Lower leg skin (tissue), 4 donors: ENCODE measurements at regions not wholly inside any gene's neighbourhood (a gene's known extent, or its start where the extent isn't known, plus 50 kb on each side); places are given as distances from the start of the nearest gene placed in this dataset.

Experiments used
- DNase-seq, 2 donors: peaks; one replicate each; pipeline ENCODE4 v3.0.0-alpha.2; 2019; ENCODE audit warnings: low spot score in 2 of 2
- H3K4me3 ChIP-seq: fragments of 200-600 bp; sonication (generic); 2 replicates; pipeline ENCODE4 v1.5.1; 2017; ENCODE audit warnings: mild to moderate bottlenecking, low read depth; ENCODE audit not compliant: poor library complexity, severe bottlenecking
- POLR2A ChIP-seq, 2 donors: fragments of 450-650 bp; IDR thresholded peaks; one replicate each; pipeline ENCODE4 v1.6.1; 2016 to 2017; ENCODE audit warnings: antibody characterized with exemption in 2 of 2, mild to moderate bottlenecking in 1 of 2, moderate library complexity in 1 of 2
- WGBS, 2 donors: methylation state at CpG; one replicate each; pipeline ENCODE4 v1.1.5; 2018; 5-methylcytosine and 5-hydroxymethylcytosine counted together
- intact Hi-C: fragments of 100-400 bp; cut with DNase I; formaldehyde crosslinking; loops from one replicate; pipeline ENCODE4 v1.15.0; 2023; ENCODE audit warnings: low total_unique reads
- TF ChIP-seq, protein P1 (sequence below), 3 donors: fragments of 450-650 bp; IDR thresholded peaks; one replicate each; pipeline ENCODE4 v1.5.1; 2016; ENCODE audit warnings: antibody characterized with exemption in 3 of 3, mild to moderate bottlenecking in 3 of 3, moderate library complexity in 2 of 3

DNA sequence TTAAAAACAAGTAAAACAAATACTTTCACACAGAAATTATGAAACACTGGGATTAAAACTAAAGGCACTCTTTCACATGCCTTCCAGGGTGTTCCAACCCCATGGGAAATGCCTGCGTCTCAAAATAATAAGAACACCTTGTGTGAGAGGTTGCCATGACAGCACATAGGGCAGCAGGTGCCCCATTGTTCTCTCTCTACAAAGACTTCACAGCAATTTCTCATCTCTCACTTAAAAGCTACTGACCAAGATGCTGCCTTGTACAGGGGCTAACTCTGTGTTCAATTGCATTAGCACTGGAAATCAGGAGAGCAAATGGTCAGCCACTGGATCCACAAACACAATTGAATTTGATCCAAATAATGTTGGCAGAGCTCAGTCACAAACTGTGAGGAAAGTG lies 102.5 kb upstream of the GALNTL6 start:
- intact Hi-C loops, result no loop called here
- no peak for DNase-seq
- no peak overlapping the region for H3K4me3 ChIP-seq
- 76 to 93% methylated on average over 1 of the region's 1 CpG for WGBS, 2 donors
- TF ChIP-seq, protein P1, sequence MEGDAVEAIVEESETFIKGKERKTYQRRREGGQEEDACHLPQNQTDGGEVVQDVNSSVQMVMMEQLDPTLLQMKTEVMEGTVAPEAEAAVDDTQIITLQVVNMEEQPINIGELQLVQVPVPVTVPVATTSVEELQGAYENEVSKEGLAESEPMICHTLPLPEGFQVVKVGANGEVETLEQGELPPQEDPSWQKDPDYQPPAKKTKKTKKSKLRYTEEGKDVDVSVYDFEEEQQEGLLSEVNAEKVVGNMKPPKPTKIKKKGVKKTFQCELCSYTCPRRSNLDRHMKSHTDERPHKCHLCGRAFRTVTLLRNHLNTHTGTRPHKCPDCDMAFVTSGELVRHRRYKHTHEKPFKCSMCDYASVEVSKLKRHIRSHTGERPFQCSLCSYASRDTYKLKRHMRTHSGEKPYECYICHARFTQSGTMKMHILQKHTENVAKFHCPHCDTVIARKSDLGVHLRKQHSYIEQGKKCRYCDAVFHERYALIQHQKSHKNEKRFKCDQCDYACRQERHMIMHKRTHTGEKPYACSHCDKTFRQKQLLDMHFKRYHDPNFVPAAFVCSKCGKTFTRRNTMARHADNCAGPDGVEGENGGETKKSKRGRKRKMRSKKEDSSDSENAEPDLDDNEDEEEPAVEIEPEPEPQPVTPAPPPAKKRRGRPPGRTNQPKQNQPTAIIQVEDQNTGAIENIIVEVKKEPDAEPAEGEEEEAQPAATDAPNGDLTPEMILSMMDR (IDR thresholded peaks at IDR 0.05), result no peak
- no peak for TF ChIP-seq POLR2A (IDR thresholded peaks at IDR 0.05)

DNA sequence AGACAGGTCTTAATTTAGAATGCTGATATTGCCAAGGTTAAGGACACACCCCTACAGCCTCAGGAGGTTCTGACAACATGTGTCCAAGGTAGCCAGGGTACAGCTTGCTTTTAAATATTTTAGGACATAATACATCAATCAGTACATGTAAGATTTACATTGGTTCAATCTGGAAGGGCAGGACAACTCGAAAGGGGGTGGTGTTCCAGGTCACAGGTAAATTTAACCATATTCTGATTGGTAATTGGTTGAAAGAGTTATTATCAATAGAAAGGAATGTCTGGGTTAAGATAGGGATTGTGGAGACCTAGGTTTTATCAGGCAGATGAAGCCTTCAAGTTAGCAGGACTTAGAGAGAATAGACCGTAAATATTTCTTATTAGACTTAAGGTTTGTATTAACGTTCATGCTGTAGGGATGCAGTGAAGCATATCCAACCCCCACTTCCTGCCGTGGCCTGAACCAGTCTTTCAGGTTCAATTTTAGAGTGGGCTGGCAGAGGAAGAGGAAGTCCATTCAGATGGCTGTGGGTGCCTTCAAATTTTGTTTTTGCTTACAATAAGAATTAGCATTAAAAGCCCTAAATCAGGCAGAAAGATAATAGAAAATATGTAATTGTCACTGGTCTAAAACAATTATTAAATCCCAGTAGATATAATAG lies 136.5 kb upstream of the GALNTL6 start:
- TF ChIP-seq, protein P1 (IDR thresholded peaks at IDR 0.05), result no peak
- TF ChIP-seq POLR2A (IDR thresholded peaks at IDR 0.05), result no peak
- 36 to 40% methylated on average over 4 of the region's 4 CpGs for WGBS, 2 donors
- H3K4me3 ChIP-seq, result no peak overlapping the region
- no peak for DNase-seq
- intact Hi-C loops, result no loop called here

- no peak for TF ChIP-seq POLR2A (IDR thresholded peaks at IDR 0.05)
- TF ChIP-seq, protein P1 (IDR thresholded peaks at IDR 0.05), result no peak
- 94 to 95% methylated on average over 11 of the region's 11 CpGs for WGBS, 2 donors
- intact Hi-C loops, result no loop called here
- H3K4me3 ChIP-seq, result no peak overlapping the region
- no peak for DNase-seq
These were observed 138.4 kb upstream of the GALNTL6 start for GRCh38 chr4:171674781-171675180.

DNA sequence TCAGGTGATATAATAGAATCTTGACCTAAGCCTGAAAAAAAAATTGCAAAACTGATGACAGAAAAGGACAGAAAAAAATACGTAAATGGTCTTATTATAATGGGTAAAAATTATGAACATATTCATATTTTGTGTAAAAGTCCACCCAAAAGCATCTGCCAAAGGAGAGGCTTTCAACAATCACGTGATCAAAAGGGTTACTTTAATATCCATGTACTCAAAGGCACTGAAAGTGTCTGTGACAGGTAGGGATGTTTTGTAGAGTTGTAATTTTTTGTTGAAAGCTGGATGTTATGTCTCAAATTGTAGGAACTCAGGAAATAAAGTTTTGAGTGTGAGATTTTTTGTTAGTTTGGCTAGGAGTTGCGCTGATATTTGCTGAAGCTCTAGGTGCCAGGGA lies 144.8 kb upstream of the GALNTL6 start:
- intact Hi-C loops, result no loop called here
- H3K4me3 ChIP-seq, result no peak overlapping the region
- WGBS, 2 donors, result 88% methylated on average over 3 of the region's 3 CpGs
- TF ChIP-seq, protein P1 (IDR thresholded peaks at IDR 0.05), result no peak
- TF ChIP-seq POLR2A (IDR thresholded peaks at IDR 0.05), result no peak
- no peak for DNase-seq

GRCh38 chr4:171667906-171668305 lies 145.3 kb upstream of the GALNTL6 start:
- TF ChIP-seq, protein P1 (IDR thresholded peaks at IDR 0.05), result no peak
- no peak for TF ChIP-seq POLR2A (IDR thresholded peaks at IDR 0.05)
- DNase-seq, result no peak
- no peak overlapping the region for H3K4me3 ChIP-seq
- intact Hi-C loops, result no loop called here

DNA sequence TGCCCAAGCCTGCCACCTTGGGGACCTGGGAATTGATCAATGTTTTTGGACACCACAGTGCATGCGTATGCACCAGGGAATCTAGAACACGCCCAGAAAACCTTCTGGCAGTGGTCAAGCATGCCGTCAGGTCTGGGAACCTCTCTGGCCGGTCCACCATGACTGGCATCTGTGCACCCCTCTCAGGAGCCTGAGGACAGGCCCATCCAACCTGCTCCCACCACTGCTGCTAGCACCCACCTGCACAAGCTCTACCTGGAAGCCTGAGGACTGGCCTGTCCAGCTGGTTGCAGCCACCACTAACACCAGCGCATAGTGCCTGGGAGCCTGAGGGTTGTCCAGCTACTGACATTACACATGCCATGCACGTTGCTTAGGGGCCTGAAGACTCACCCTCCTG lies 162.1 kb upstream of the GALNTL6 start:
- intact Hi-C loops, result no loop called here
- H3K4me3 ChIP-seq, result no peak overlapping the region
- no peak for TF ChIP-seq POLR2A (IDR thresholded peaks at IDR 0.05)
- TF ChIP-seq, protein P1 (IDR thresholded peaks at IDR 0.05), result no peak
- DNase-seq, result no peak
- WGBS, 2 donors, result 87 to 92% methylated on average over 6 of the region's 6 CpGs
